Left renal pelvis (tissue), 4 donors: ENCODE measurements at regions not wholly inside any gene's neighbourhood (a gene's known extent, or its start where the extent isn't known, plus 50 kb on each side); places are given as distances from the start of the nearest gene placed in this dataset.
"Not testable (repeated sequence)": the region's sequence is repeated elsewhere in the genome, so short reads cannot be mapped to it uniquely, and the experiment has no call there.

Experiments
- DNase-seq, 4 donors: peaks; one replicate each; pipeline ENCODE4 v3.0.0-alpha.2; 2013; ENCODE audit warnings: low read depth in 4 of 4, low spot score in 3 of 4

DNA sequence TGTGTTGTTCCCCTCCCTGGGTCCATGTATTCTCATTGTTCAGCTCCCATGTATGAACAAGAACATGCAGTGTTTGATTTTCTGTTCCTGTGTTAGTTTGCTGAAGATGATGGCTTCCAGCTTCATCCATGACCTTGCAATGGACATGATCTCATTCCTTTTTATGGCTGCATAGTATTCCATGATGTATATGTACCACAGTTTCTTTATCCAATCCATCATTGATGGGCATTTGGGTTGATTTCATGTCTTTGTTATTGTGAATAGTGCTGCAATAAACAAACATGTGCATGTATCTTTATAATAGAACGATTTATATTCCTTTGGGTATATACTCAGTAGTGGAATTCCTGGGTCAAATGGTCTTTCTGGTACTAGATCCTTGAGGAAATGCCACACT, 65.1 kb upstream of the SLC13A1 start:
- not testable (repeated sequence) for DNase-seq

DNA sequence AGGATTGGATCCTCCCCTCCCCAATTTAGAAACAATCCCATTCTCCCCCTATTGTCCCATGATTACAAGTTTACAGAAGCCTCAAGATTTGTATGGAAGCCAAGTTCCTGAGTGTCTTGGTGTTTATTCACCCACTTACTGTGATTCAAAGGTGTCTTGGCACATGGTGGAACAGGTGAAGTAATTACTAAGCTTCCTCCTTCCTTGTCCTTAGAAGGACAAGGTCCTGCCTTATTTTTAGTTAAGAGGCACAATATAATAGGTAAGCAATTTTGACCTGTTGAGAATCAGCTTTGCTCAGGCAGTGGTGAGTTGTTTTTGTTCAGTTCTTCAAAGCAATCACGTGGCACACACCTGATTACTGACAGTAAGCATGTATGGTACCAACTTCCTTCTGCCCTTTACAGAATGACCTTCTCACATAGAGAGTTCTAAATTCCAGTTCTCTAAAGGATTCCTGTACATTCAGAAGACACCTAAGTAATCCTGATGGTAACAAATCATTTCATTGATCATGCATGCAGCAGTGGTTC, 60.7 kb upstream of the SLC13A1 start:
- DNase-seq: no peak

DNA sequence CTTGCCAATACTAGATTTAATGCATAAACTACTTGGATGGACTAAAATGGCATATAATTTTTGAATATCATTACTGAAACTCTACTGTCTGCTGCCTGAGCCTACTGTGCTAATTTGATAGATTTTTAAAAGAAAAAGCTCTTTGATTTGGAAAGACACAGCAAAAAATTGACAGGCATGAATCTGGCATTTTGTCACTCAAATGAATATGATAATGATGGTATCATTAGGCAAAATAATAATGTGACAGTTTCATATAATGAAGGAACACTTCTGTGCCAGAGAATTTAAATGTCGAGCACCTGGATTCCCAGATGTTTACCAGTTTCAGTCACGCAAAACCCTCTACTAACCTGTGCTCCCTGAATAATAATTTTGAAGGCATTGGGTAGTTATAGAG, 60.0 kb upstream of the SLC13A1 start:
- DNase-seq: no peak
